IMR-90 (cell line): ENCODE measurements at regions not wholly inside any gene's neighbourhood (a gene's known extent, or its start where the extent isn't known, plus 50 kb on each side); places are given as distances from the start of the nearest gene placed in this dataset.

Experiments
- ATAC-seq: fragments of 200-7000 bp; cut with Tn5 transposase; 2 replicates; pipeline ENCODE4 v1.9.1; 2020; ENCODE audit warnings: low read depth, mild to moderate bottlenecking, moderate library complexity
- BruUV-seq: library from RNA; stranded (reverse); fragments of 400-500 nt; replicated peaks from 2 replicates; lab custom pipeline; 2021; lab: Mats Ljungman, UMichigan
- CTCF ChIA-PET: fragments of 300-600 bp; formaldehyde crosslinking; extraction: SDS; loops from one replicate; lab custom pipeline; 2021; ENCODE audit warnings: antibody characterized with exemption; lab: Yijun Ruan, JAX
- POLR2A ChIA-PET: fragments of 300-600 bp; sonication (Branson Sonifier 250); formaldehyde crosslinking; loops from one replicate; lab custom pipeline; 2022; ENCODE audit warnings: antibody characterized with exemption; ENCODE audit not compliant: unreplicated experiment; lab: Charles Lee
- DNase-seq: peaks from one replicate; pipeline ENCODE4 v3.0.0; 2013
- H2AFZ ChIP-seq: replicated peaks from 2 replicates; pipeline ENCODE3; 2013; ENCODE audit warnings: low read length, mild to moderate bottlenecking; ENCODE audit not compliant: poor library complexity
- H2AK5ac ChIP-seq: 2 replicates; pipeline ENCODE4 v1.6.1; 2013; ENCODE audit warnings: low read depth, low read length, inconsistent platforms
- H2AK9ac ChIP-seq: replicated peaks from 2 replicates; pipeline ENCODE3; 2013; ENCODE audit warnings: mild to moderate bottlenecking, low read depth, low read length, moderate library complexity; ENCODE audit not compliant: poor library complexity
- H2BK120ac ChIP-seq: 2 replicates; pipeline ENCODE4 v1.6.1; 2013; ENCODE audit warnings: low read depth, low read length, inconsistent platforms
- H2BK15ac ChIP-seq: 3 replicates; pipeline ENCODE4 v1.6.1; 2013; ENCODE audit warnings: low read depth, low read length, inconsistent platforms
- H2BK20ac ChIP-seq: 2 replicates; pipeline ENCODE4 v1.6.1; 2013; ENCODE audit warnings: low read depth, mild to moderate bottlenecking, inconsistent platforms, low read length, moderate library complexity
- H2BK5ac ChIP-seq: 2 replicates; pipeline ENCODE4 v1.6.1; 2013; ENCODE audit warnings: mild to moderate bottlenecking, low read depth, low read length, inconsistent platforms; ENCODE audit not compliant: poor library complexity, severe bottlenecking
- H3K14ac ChIP-seq: replicated peaks from 2 replicates; pipeline ENCODE4 v1.6.1; 2013; ENCODE audit warnings: low read depth, low read length, inconsistent platforms
- H3K18ac ChIP-seq: 2 replicates; pipeline ENCODE4 v1.6.1; 2013; ENCODE audit warnings: low read depth, low read length, control low read depth
- H3K23ac ChIP-seq: 2 replicates; pipeline ENCODE4 v1.6.1; 2013; ENCODE audit warnings: low read depth, low read length, inconsistent platforms
- H3K27ac ChIP-seq: 2 replicates; pipeline ENCODE4 v1.5.1; 2013; ENCODE audit warnings: mild to moderate bottlenecking, control low read depth, low read length; ENCODE audit not compliant: insufficient read depth
- H3K27me3 ChIP-seq: 2 replicates; pipeline ENCODE4 v1.6.1; 2013; ENCODE audit warnings: low read length; ENCODE audit not compliant: control insufficient read depth, insufficient read depth
- H3K36me3 ChIP-seq: 2 replicates; pipeline ENCODE4 v1.6.1; 2013; ENCODE audit warnings: low read length, mixed read lengths; ENCODE audit not compliant: control insufficient read depth, insufficient read depth
- H3K4ac ChIP-seq: 2 replicates; pipeline ENCODE4 v1.6.1; 2013; ENCODE audit warnings: low read depth, low read length, inconsistent platforms
- H3K4me1 ChIP-seq: 2 replicates; pipeline ENCODE4 v1.6.1; 2013; ENCODE audit warnings: low read length, mixed read lengths; ENCODE audit not compliant: control insufficient read depth, insufficient read depth
- H3K4me2 ChIP-seq: 2 replicates; pipeline ENCODE4 v1.6.1; 2013; ENCODE audit warnings: low read depth, mild to moderate bottlenecking, control low read depth, low read length, moderate library complexity
- H3K4me3 ChIP-seq: 2 replicates; pipeline ENCODE4 v1.5.1; 2013; ENCODE audit warnings: low read depth, mild to moderate bottlenecking, control low read depth, low read length, moderate library complexity; ENCODE audit not compliant: insufficient read depth
- H3K56ac ChIP-seq: 2 replicates; pipeline ENCODE4 v1.6.1; 2013; ENCODE audit warnings: low read length, inconsistent platforms; ENCODE audit not compliant: insufficient read depth; ENCODE audit errors: extremely low read depth
- H3K79me1 ChIP-seq, 2 experiments: 2 replicates each; pipeline ENCODE4 v1.6.1; 2013; ENCODE audit warnings: low read length in 2 of 2, inconsistent platforms in 1 of 2, low read depth in 1 of 2
- H3K9ac ChIP-seq: 2 replicates; pipeline ENCODE4 v1.6.1; 2013; ENCODE audit warnings: low read depth, low read length, control low read depth
- H3K9me1 ChIP-seq: 2 replicates; pipeline ENCODE4 v1.6.1; 2013; ENCODE audit warnings: low read length, inconsistent platforms; ENCODE audit not compliant: insufficient read depth
- H3K9me3 ChIP-seq: 2 replicates; pipeline ENCODE4 v1.6.1; 2013; ENCODE audit warnings: low read length; ENCODE audit not compliant: control insufficient read depth, insufficient read depth
- H4K20me1 ChIP-seq: 2 replicates; pipeline ENCODE4 v1.6.1; 2013; ENCODE audit warnings: low read length, inconsistent platforms; ENCODE audit not compliant: insufficient read depth
- H4K5ac ChIP-seq: 2 replicates; pipeline ENCODE4 v1.6.1; 2013; ENCODE audit warnings: mild to moderate bottlenecking, low read depth, low read length, control low read depth
- H4K8ac ChIP-seq, 2 experiments: 2 replicates each; pipeline ENCODE4 v1.6.1; 2013; ENCODE audit warnings: low read depth in 2 of 2, low read length in 2 of 2, control low read depth in 1 of 2, inconsistent platforms in 1 of 2
- H4K91ac ChIP-seq: 2 replicates; pipeline ENCODE4 v1.6.1; 2013; ENCODE audit warnings: low read depth, low read length, inconsistent platforms; ENCODE audit not compliant: insufficient read depth
- MAZ ChIP-seq: IDR thresholded peaks from 2 replicates; pipeline ENCODE4 v1.6.1; 2012; ENCODE audit warnings: low read depth, mild to moderate bottlenecking, low read length, improper control_type of control experiment, moderate library complexity, borderline replicate concordance
- RFX5 ChIP-seq: IDR thresholded peaks from 2 replicates; pipeline ENCODE4 v1.8.0; 2012; ENCODE audit warnings: low read depth, mild to moderate bottlenecking, low read length, moderate library complexity
- WGBS, 2 experiments: methylation state at CpG; one replicate each; pipeline versions ENCODE4 v1.1.5 to v1.1.7; 2013; ENCODE audit warnings: missing lambda C conversion rate in 2 of 2; ENCODE audit not compliant: insufficient read length in 1 of 2; ENCODE audit errors: extremely low coverage in 2 of 2; 5-methylcytosine and 5-hydroxymethylcytosine counted together
- dilution Hi-C: fragments of 300-500 bp; cut with HindIII; formaldehyde crosslinking; loops from one replicate; pipeline ENCODE4 v1.14.3; 2018; ENCODE audit warnings: low sequenced_read_pairs; ENCODE audit not compliant: unreplicated experiment
- in situ Hi-C: fragments of 300-500 bp; cut with MboI; formaldehyde crosslinking; loops from 3 replicates; pipeline ENCODE4 v1.14.3; 2019; ENCODE audit warnings: low sequenced_read_pairs, inconsistent platforms, mixed read lengths
- intact Hi-C: fragments of 100-400 bp; cut with micrococcal nuclease; formaldehyde crosslinking; loops from 2 replicates; pipeline ENCODE4 v1.10.0; 2022

DNA sequence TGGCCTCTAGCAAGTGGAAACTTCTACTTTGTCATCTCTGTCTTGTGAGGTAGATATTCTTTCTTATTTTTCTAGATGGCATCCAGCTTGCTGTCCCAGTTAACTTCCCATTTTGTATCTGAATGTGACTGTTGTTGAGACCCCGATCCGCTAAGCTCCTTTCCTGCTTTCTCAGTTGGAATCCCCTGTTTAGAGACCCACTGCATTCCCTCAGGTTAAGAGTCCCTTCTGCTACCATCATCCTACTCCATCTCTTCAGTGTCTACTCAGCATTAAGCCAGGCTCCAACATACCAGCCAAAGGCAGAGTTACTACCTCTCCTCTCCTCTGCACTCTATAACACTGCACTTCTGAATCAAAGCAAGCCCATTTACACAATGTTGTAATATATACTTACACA lies 1300.4 kb upstream of the CHAC2 start:
- Histone ChIP-seq H3K36me3 (no peaks in the 10 kb centered on the region), H2BK20ac (no peak overlapping the region), H3K56ac (no peak overlapping the region), H3K4ac (no peak overlapping the region), H3K79me1 (no peaks in the 10 kb centered on the region), H4K20me1 (no peaks in the 10 kb centered on the region), H3K27ac (no peak overlapping the region), H4K8ac (no peak overlapping the region), H3K27me3 (no peaks in the 10 kb centered on the region), H3K23ac (no peak overlapping the region), H3K9ac (no peak overlapping the region), H2BK15ac (no peak overlapping the region), H3K14ac (no peak overlapping the region), H2AK5ac (no peak overlapping the region), H2AK9ac (no peak overlapping the region), H2BK5ac (no peak overlapping the region), H4K91ac (no peak overlapping the region), H2BK120ac (no peak overlapping the region), H3K4me2 (no peak overlapping the region), H3K18ac (peak overlapping the region; percentile 18; the same call in 1 of the 2 replicates), H3K4me1 (peaks cover 5% of the 10 kb centered on the region), H3K9me1 (no peaks in the 10 kb centered on the region), H4K5ac (no peak overlapping the region), H3K4me3 (no peak overlapping the region), H3K9me3 (no peaks in the 10 kb centered on the region), H2AFZ (no peak overlapping the region)
- ChIA-PET CTCF (no interaction called here), POLR2A (no interaction called here)
- intact Hi-C loops, result no loop called here
- in situ Hi-C loops, result no loop called here
- TF ChIP-seq RFX5, result no peak
- TF ChIP-seq MAZ, result no peak
- dilution Hi-C loops, result no loop called here
- ATAC-seq (no peak), DNase-seq (no peak)
- WGBS, 2 experiments, result no CpG with 5 or more reads among the region's 2 CpGs
- BruUV-seq, result no TSS peak
